GM19023 (cell line): ENCODE measurements at regions not wholly inside any gene's neighbourhood (a gene's known extent, or its start where the extent isn't known, plus 50 kb on each side); places are given as distances from the start of the nearest gene placed in this dataset.

Experiments used
- ATAC-seq: cut with Tn5 transposase; IDR thresholded peaks from one replicate; pipeline ENCODE4 v1.9.1; 2021; ENCODE audit warnings: mild to moderate bottlenecking, moderate library complexity; ENCODE audit not compliant: unreplicated experiment

DNA sequence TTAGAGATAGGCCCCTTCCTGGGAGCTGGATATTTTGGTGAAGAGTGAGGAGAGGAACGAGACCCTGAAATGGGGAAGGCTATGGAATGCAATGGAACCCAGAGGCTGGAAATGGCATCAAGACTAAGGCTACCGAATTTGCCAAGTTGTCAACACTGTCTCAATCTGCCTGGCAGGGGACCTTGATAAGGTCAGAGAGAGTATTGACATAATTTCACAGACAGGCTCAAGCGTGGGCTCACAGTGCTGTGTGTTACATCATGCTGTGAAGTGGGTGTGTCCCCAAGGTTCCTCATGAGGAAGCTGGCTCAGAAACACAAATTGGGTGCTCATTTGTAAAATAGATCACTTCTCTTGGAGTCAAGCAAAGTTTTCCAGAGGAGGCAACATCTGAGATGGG is 51.8 kb upstream of the CYRIA start:
- ATAC-seq: no peak

DNA sequence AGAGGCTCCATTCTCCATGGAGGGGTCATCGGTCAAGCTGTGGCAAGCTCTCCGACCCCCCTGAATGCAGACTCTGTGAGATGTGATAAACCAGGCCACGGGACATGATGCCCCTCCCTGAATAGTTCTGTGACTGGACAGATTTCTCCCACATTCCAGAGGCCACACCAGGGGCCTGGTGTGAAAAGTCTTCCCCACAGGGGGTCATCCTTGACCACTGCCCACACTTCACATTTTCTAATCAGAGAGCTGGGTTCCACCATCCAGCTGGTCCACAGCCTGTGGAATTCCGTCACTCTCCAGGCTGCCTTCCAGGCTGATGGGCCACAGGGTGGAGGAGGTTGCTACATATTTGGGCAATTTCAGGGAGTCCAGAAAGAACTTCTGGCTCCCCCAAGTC is 51.3 kb upstream of the CYRIA start:
- ATAC-seq: no peak

DNA sequence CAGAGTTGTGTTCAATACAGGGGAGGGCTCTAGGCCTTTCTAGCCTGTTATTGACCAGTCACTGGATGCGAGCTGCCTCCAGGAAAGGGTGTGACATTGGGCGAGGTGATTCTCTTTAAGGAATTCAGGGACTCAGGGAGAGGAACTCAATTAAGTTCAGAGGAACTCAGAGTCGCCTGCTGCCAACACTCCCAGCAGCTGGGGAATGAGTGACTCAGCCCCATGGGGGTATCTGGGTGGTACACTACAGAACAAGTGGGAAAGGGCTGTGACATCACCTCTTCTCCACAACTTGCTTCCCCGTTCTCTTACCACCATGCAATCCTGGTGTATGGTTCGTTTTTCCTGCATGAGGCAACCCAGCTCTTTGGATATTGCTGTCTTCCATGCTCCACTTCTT is 50.4 kb upstream of the CYRIA start:
- no peak for ATAC-seq
